ENCODE measurements at regions not wholly inside any gene's neighbourhood (a gene's known extent, or its start where the extent isn't known, plus 50 kb on each side); places are given as distances from the start of the nearest gene placed in this dataset.

DNA sequence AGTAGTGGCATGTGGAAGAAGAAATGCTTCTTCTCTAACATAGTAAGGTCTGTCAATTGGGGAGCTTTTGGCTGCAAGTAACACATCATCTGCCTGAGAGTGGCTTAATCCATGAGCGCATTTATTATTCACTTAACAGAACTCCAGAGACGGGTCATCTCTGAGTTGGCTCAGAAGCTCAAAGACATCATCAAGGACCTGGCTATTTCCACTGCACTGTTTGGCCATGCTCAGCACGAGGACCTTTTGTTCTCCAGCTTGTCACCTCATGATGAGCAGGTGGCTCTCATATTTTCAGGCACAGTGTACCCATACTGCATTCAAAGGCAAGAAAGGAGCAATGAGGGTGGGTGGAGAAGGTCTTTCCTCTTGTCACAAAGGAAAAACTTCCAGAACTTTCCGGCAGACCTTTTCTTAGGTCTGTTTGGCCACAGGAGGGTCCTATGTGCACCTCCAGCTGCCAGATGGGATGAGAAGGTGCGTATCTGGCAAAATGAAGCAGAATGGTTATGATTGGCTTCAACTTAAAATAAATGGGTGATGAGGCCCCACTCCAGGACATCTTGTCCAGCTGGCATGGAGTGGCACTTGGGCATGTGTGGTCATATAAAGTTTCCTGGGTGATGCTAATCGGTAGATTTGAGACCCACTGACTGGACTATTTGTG is 55.6 kb upstream of the SHH start:
- no peaks in the 10 kb centered on the region for H3K9me3 ChIP-seq (ENCODE audit: severe bottlenecking)
- DNase-seq = no peak
- no peak overlapping the region for H3K27ac ChIP-seq
- no peaks in the 10 kb centered on the region for H3K36me3 ChIP-seq
- H3K4me3 ChIP-seq (ENCODE audit: low read depth, low read length) = no peak overlapping the region
- TF ChIP-seq, protein P1, sequence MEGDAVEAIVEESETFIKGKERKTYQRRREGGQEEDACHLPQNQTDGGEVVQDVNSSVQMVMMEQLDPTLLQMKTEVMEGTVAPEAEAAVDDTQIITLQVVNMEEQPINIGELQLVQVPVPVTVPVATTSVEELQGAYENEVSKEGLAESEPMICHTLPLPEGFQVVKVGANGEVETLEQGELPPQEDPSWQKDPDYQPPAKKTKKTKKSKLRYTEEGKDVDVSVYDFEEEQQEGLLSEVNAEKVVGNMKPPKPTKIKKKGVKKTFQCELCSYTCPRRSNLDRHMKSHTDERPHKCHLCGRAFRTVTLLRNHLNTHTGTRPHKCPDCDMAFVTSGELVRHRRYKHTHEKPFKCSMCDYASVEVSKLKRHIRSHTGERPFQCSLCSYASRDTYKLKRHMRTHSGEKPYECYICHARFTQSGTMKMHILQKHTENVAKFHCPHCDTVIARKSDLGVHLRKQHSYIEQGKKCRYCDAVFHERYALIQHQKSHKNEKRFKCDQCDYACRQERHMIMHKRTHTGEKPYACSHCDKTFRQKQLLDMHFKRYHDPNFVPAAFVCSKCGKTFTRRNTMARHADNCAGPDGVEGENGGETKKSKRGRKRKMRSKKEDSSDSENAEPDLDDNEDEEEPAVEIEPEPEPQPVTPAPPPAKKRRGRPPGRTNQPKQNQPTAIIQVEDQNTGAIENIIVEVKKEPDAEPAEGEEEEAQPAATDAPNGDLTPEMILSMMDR (IDR thresholded peaks at IDR 0.05; ENCODE audit: low read depth, low read length) = no peak
- H3K27me3 ChIP-seq (ENCODE audit: insufficient read depth, low read depth, severe bottlenecking) = peaks cover 92% of the 10 kb centered on the region

DNA sequence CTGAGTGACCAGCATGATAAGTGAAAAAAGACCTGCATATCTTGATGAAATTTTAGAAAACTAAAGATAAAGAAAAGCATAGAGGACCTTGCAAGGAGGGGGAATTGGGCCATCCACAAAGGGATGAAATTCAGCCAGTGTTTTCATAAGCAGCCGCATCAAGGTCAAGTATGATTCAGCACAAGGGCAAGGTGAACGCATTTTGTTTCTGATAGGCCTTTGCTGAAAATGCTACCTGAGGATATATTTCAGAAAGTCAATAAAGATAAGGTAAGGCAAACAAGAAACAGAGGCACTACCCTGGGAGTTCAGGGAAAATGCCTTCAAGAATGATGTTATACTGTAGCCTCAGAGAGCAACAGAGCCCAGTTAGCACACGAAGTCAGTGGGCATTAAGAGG is 55.0 kb upstream of the SHH start:
- H3K27ac ChIP-seq = no peak overlapping the region
- peaks cover 92% of the 10 kb centered on the region for H3K27me3 ChIP-seq (ENCODE audit: insufficient read depth, low read depth, severe bottlenecking)
- no peak for DNase-seq
- TF ChIP-seq, protein P1 (IDR thresholded peaks at IDR 0.05; ENCODE audit: low read depth, low read length) = no peak
- no peak overlapping the region for H3K4me3 ChIP-seq (ENCODE audit: low read depth, low read length)
- H3K36me3 ChIP-seq = no peaks in the 10 kb centered on the region
- no peaks in the 10 kb centered on the region for H3K9me3 ChIP-seq (ENCODE audit: severe bottlenecking)

DNA sequence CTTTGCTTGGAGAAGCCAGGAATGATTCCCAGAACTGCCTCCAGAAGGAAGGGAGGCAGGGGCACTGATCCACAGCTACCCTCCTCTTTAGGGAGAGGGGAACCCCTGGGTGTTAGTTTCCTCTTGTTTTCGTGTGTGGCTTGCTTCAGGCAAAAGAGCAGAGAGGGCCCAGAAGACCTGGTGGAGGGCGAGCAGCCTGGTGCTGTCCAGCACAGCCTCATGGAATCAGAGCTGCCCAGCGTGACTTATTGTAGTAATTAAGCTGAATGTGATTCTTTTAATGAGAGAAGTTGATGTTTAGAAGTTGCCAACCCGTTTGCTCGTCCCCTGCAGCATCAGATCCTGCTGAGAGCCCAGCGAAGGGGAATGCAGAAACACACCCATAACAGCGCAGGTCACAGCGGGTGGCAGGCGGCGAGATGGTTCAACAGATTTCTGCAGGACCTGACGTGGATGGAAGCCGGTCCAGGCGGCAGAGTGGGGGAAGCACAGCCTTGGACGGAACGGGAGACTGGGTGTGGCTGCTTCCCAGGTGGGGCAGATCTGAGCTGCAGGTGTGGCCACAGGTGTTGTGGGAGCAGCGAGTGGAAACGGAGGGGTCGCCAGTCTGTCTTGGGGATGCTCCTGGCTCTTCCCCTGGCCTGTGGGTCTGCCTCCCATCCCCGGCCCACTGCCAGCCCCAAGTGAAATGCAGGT is 53.7 kb upstream of the SHH start:
- no peak overlapping the region for H3K27ac ChIP-seq
- TF ChIP-seq, protein P1 (IDR thresholded peaks at IDR 0.05; ENCODE audit: low read depth, low read length) = no peak
- H3K9me3 ChIP-seq (ENCODE audit: severe bottlenecking) = no peaks in the 10 kb centered on the region

DNA sequence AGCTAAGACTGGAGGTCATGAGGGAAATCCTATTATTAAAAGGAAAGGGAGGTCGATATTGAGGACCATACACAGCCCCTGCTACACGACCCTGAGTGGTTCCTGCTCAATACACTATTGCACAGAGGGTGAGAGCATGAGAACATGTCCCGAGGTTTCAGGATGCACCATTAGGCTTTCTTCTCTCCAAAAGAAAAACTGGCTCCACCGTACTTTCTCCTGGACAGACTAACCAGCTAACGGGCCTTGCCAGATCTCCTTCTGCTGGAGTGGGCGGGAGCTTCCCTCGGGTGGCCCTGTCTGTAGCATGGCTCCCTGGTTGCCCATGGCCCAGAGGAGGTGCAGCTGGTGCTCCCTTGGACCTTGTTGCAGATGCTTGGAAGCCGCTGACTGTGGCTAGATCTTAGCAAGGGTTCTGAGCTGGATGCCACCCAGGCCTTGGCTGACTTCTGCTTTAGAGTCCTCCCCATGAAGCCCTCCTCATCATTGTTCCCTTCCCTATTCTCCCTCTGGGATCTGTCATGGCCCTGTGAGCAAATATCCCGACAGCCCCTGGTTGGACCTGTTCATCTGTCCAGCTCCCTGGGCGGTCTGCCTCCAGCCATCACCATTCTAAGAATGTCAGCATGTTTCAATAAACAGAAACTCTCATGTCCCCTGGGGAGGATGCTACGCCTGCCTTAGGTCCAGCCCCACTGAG is 52.9 kb upstream of the SHH start:
- Histone ChIP-seq H3K9me3 (ENCODE audit: severe bottlenecking) (no peaks in the 10 kb centered on the region), H3K36me3 (no peaks in the 10 kb centered on the region), H3K4me3 (ENCODE audit: low read depth, low read length) (no peak overlapping the region), H3K27ac (no peak overlapping the region), H3K27me3 (ENCODE audit: insufficient read depth, low read depth, severe bottlenecking) (peaks cover 86% of the 10 kb centered on the region)
- TF ChIP-seq, protein P1 (IDR thresholded peaks at IDR 0.05; ENCODE audit: low read depth, low read length) = no peak
- DNase-seq = no peak

More for the DNA sequence above, 53.7 kb upstream of the SHH start:
- Histone ChIP-seq H3K4me3 (ENCODE audit: low read depth, low read length) (no peak overlapping the region), H3K27me3 (ENCODE audit: insufficient read depth, low read depth, severe bottlenecking) (peaks cover 92% of the 10 kb centered on the region), H3K36me3 (no peaks in the 10 kb centered on the region)
- DNase-seq = no peak

DNA sequence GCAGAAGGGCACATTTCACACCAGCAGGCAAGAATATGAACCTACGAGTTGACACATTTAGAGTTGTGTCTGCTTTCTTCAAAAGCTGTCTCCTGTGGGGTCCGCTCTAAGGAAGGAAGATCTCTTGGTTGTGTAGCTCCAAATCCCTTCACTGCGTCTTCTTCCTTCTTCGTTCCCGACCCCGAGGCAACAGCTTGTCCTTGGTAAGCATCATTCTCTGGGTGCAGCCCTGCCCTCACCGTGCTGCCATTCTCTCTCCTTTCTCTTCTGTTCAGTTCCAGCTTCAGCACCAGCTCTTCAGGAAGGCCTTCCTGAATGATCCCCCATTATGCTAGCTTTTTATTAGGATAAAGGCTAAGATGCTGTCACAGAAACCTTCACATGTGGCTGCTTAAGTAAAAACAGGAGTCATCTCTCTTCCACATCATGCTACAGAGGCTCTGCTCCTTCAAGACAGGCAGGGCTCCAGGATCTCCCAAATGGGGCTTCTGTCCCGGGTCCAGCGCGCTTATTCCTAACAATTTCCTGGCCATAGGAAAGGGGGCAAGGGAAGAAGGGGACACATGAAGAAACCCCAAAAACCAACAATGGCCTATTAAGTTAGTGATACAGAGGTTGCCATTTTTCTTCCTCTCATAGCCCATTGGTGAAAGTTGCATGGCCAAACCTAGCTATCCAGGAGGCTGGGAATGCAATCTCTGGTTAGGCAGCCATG is 52.2 kb upstream of the SHH start:
- Histone ChIP-seq H3K27me3 (ENCODE audit: insufficient read depth, low read depth, severe bottlenecking) (peaks cover 79% of the 10 kb centered on the region), H3K4me3 (ENCODE audit: low read depth, low read length) (no peak overlapping the region), H3K36me3 (no peaks in the 10 kb centered on the region), H3K9me3 (ENCODE audit: severe bottlenecking) (no peaks in the 10 kb centered on the region), H3K27ac (no peak overlapping the region)
- TF ChIP-seq, protein P1 (IDR thresholded peaks at IDR 0.05; ENCODE audit: low read depth, low read length) = no peak
- DNase-seq = no peak
